ENCODE measurements at regions not wholly inside any gene's neighbourhood (a gene's known extent, or its start where the extent isn't known, plus 50 kb on each side); places are given as distances from the start of the nearest gene placed in this dataset.
"Not testable (repeated sequence)": the region's sequence is repeated elsewhere in the genome, so short reads cannot be mapped to it uniquely, and the experiment has no call there.

GRCh38 chr9:13444245-13445102 is 165.0 kb upstream of the MPDZ start:
- Histone ChIP-seq H3K9ac (ENCODE audit: low read depth in 1 of 2, low read length in 2 of 2) (no peak overlapping the region), H3K4me3 (ENCODE audit: low read depth in 1 of 2, low read length in 2 of 2) (no peak overlapping the region), H3K9me3 (ENCODE audit: control insufficient read depth in 1 of 2, low read length in 2 of 2) (no peaks in the 10 kb centered on the region), H3K27me3 (ENCODE audit: control insufficient read depth in 1 of 2, insufficient read depth in 2 of 2, low read length in 2 of 2) (no peaks in the 10 kb centered on the region), H3K4me1 (ENCODE audit: control insufficient read depth in 1 of 2, insufficient read depth in 2 of 2, low read length in 2 of 2) (no peaks in the 10 kb centered on the region), H3K27ac (ENCODE audit: low read depth, low read length) (no peak overlapping the region), H3K36me3 (ENCODE audit: control insufficient read depth in 1 of 2, insufficient read depth in 2 of 2, low read length in 2 of 2) (no peaks in the 10 kb centered on the region)

- H3K4me1 ChIP-seq (ENCODE audit: control insufficient read depth in 1 of 2, insufficient read depth in 2 of 2, low read length in 2 of 2) = no peaks in the 10 kb centered on the region
- no peak overlapping the region for H3K27ac ChIP-seq (ENCODE audit: low read depth, low read length)
- no peaks in the 10 kb centered on the region for H3K27me3 ChIP-seq (ENCODE audit: control insufficient read depth in 1 of 2, insufficient read depth in 2 of 2, low read length in 2 of 2)
- H3K4me3 ChIP-seq (ENCODE audit: low read depth in 1 of 2, low read length in 2 of 2) = no peak overlapping the region
- no peaks in the 10 kb centered on the region for H3K36me3 ChIP-seq (ENCODE audit: control insufficient read depth in 1 of 2, insufficient read depth in 2 of 2, low read length in 2 of 2)
- H3K9ac ChIP-seq (ENCODE audit: low read depth in 1 of 2, low read length in 2 of 2) = no peak overlapping the region
- no peaks in the 10 kb centered on the region for H3K9me3 ChIP-seq (ENCODE audit: control insufficient read depth in 1 of 2, low read length in 2 of 2)
Measured at GRCh38 chr9:13443346-13444244, 164.1 kb upstream of the MPDZ start.

- H3K27me3 ChIP-seq (ENCODE audit: control insufficient read depth in 1 of 2, insufficient read depth in 2 of 2, low read length in 2 of 2) = no peaks in the 10 kb centered on the region
- H3K4me1 ChIP-seq (ENCODE audit: control insufficient read depth in 1 of 2, insufficient read depth in 2 of 2, low read length in 2 of 2) = no peaks in the 10 kb centered on the region
- no peak overlapping the region for H3K27ac ChIP-seq (ENCODE audit: low read depth, low read length)
- no peak overlapping the region for H3K9ac ChIP-seq (ENCODE audit: low read depth in 1 of 2, low read length in 2 of 2)
- H3K9me3 ChIP-seq (ENCODE audit: control insufficient read depth in 1 of 2, low read length in 2 of 2) = no peaks in the 10 kb centered on the region
- H3K36me3 ChIP-seq (ENCODE audit: control insufficient read depth in 1 of 2, insufficient read depth in 2 of 2, low read length in 2 of 2) = no peaks in the 10 kb centered on the region
- H3K4me3 ChIP-seq (ENCODE audit: low read depth in 1 of 2, low read length in 2 of 2) = no peak overlapping the region
Measured at GRCh38 chr9:13439685-13440476, 160.4 kb upstream of the MPDZ start.

- no peak overlapping the region for H3K27ac ChIP-seq (ENCODE audit: low read depth, low read length)
- no peak overlapping the region for H3K9ac ChIP-seq (ENCODE audit: low read depth in 1 of 2, low read length in 2 of 2)
- no peak overlapping the region for H3K4me3 ChIP-seq (ENCODE audit: low read depth in 1 of 2, low read length in 2 of 2)
- no peaks in the 10 kb centered on the region for H3K9me3 ChIP-seq (ENCODE audit: control insufficient read depth in 1 of 2, low read length in 2 of 2)
- H3K27me3 ChIP-seq (ENCODE audit: control insufficient read depth in 1 of 2, insufficient read depth in 2 of 2, low read length in 2 of 2) = no peaks in the 10 kb centered on the region
- H3K4me1 ChIP-seq (ENCODE audit: control insufficient read depth in 1 of 2, insufficient read depth in 2 of 2, low read length in 2 of 2) = no peaks in the 10 kb centered on the region
- H3K36me3 ChIP-seq (ENCODE audit: control insufficient read depth in 1 of 2, insufficient read depth in 2 of 2, low read length in 2 of 2) = no peaks in the 10 kb centered on the region
Measured at GRCh38 chr9:13437866-13438265, 158.4 kb upstream of the MPDZ start.

GRCh38 chr9:13436591-13436990 is 157.1 kb upstream of the MPDZ start:
- Histone ChIP-seq H3K27me3 (ENCODE audit: control insufficient read depth in 1 of 2, insufficient read depth in 2 of 2, low read length in 2 of 2) (no peaks in the 10 kb centered on the region), H3K27ac (ENCODE audit: low read depth, low read length) (no peak overlapping the region), H3K9me3 (ENCODE audit: control insufficient read depth in 1 of 2, low read length in 2 of 2) (no peaks in the 10 kb centered on the region), H3K9ac (ENCODE audit: low read depth in 1 of 2, low read length in 2 of 2) (no peak overlapping the region), H3K4me3 (ENCODE audit: low read depth in 1 of 2, low read length in 2 of 2) (no peak overlapping the region), H3K4me1 (ENCODE audit: control insufficient read depth in 1 of 2, insufficient read depth in 2 of 2, low read length in 2 of 2) (no peaks in the 10 kb centered on the region), H3K36me3 (ENCODE audit: control insufficient read depth in 1 of 2, insufficient read depth in 2 of 2, low read length in 2 of 2) (no peaks in the 10 kb centered on the region)

- H3K9ac ChIP-seq (ENCODE audit: low read depth in 1 of 2, low read length in 2 of 2); H3K9me3 ChIP-seq (ENCODE audit: control insufficient read depth in 1 of 2, low read length in 2 of 2); H3K4me1 ChIP-seq (ENCODE audit: control insufficient read depth in 1 of 2, insufficient read depth in 2 of 2, low read length in 2 of 2); H3K27ac ChIP-seq (ENCODE audit: low read depth, low read length); H3K27me3 ChIP-seq (ENCODE audit: control insufficient read depth in 1 of 2, insufficient read depth in 2 of 2, low read length in 2 of 2); H3K36me3 ChIP-seq (ENCODE audit: control insufficient read depth in 1 of 2, insufficient read depth in 2 of 2, low read length in 2 of 2); H3K4me3 ChIP-seq (ENCODE audit: low read depth in 1 of 2, low read length in 2 of 2): not testable (repeated sequence)
Measured at GRCh38 chr9:13433453-13433852, 154.0 kb upstream of the MPDZ start.

GRCh38 chr9:13432904-13433303 is 153.4 kb upstream of the MPDZ start:
- Histone ChIP-seq H3K4me3 (ENCODE audit: low read depth in 1 of 2, low read length in 2 of 2) (no peak overlapping the region), H3K27me3 (ENCODE audit: control insufficient read depth in 1 of 2, insufficient read depth in 2 of 2, low read length in 2 of 2) (no peaks in the 10 kb centered on the region), H3K27ac (ENCODE audit: low read depth, low read length) (no peak overlapping the region), H3K36me3 (ENCODE audit: control insufficient read depth in 1 of 2, insufficient read depth in 2 of 2, low read length in 2 of 2) (no peaks in the 10 kb centered on the region), H3K9me3 (ENCODE audit: control insufficient read depth in 1 of 2, low read length in 2 of 2) (no peaks in the 10 kb centered on the region), H3K9ac (ENCODE audit: low read depth in 1 of 2, low read length in 2 of 2) (no peak overlapping the region), H3K4me1 (ENCODE audit: control insufficient read depth in 1 of 2, insufficient read depth in 2 of 2, low read length in 2 of 2) (no peaks in the 10 kb centered on the region)

GRCh38 chr9:13431692-13432091 is 152.2 kb upstream of the MPDZ start:
- Histone ChIP-seq H3K9me3 (ENCODE audit: control insufficient read depth in 1 of 2, low read length in 2 of 2) (no peaks in the 10 kb centered on the region), H3K4me3 (ENCODE audit: low read depth in 1 of 2, low read length in 2 of 2) (no peak overlapping the region), H3K36me3 (ENCODE audit: control insufficient read depth in 1 of 2, insufficient read depth in 2 of 2, low read length in 2 of 2) (no peaks in the 10 kb centered on the region), H3K9ac (ENCODE audit: low read depth in 1 of 2, low read length in 2 of 2) (no peak overlapping the region), H3K27me3 (ENCODE audit: control insufficient read depth in 1 of 2, insufficient read depth in 2 of 2, low read length in 2 of 2) (no peaks in the 10 kb centered on the region), H3K27ac (ENCODE audit: low read depth, low read length) (no peak overlapping the region), H3K4me1 (ENCODE audit: control insufficient read depth in 1 of 2, insufficient read depth in 2 of 2, low read length in 2 of 2) (no peaks in the 10 kb centered on the region)

- Histone ChIP-seq H3K27me3 (ENCODE audit: control insufficient read depth in 1 of 2, insufficient read depth in 2 of 2, low read length in 2 of 2) (no peaks in the 10 kb centered on the region), H3K4me3 (ENCODE audit: low read depth in 1 of 2, low read length in 2 of 2) (no peak overlapping the region), H3K36me3 (ENCODE audit: control insufficient read depth in 1 of 2, insufficient read depth in 2 of 2, low read length in 2 of 2) (no peaks in the 10 kb centered on the region), H3K9me3 (ENCODE audit: control insufficient read depth in 1 of 2, low read length in 2 of 2) (no peaks in the 10 kb centered on the region), H3K9ac (ENCODE audit: low read depth in 1 of 2, low read length in 2 of 2) (no peak overlapping the region), H3K4me1 (ENCODE audit: control insufficient read depth in 1 of 2, insufficient read depth in 2 of 2, low read length in 2 of 2) (no peaks in the 10 kb centered on the region), H3K27ac (ENCODE audit: low read depth, low read length) (no peak overlapping the region)
Measured at GRCh38 chr9:13431222-13431536, 151.7 kb upstream of the MPDZ start.

All from duodenal mucosa (tissue), 2 donors.